Right atrium auricular region (tissue), 2 donors: ENCODE measurements at regions not wholly inside any gene's neighbourhood (a gene's known extent, or its start where the extent isn't known, plus 50 kb on each side); places are given as distances from the start of the nearest gene placed in this dataset.

Source experiments
- DNase-seq: peaks from one replicate; pipeline ENCODE4 v3.0.0-alpha.2; 2019; ENCODE audit warnings: low spot score
- H3K27ac ChIP-seq, 2 donors: fragments of 200-600 bp; sonication (generic); 1 replicate in 1 of 2; 2 replicates in 1 of 2; pipeline ENCODE4 v1.5.1; 2016 to 2019
- H3K27me3 ChIP-seq, 2 donors: fragments of 200-600 bp; sonication (generic); one replicate each; pipeline versions ENCODE4 v1.5.1 to v1.6.0; 2017 to 2019
- H3K36me3 ChIP-seq: fragments of 200-600 bp; sonication (generic); one replicate; pipeline ENCODE4 v1.5.1; 2016
- H3K4me1 ChIP-seq, 2 donors: fragments of 200-600 bp; sonication (generic); one replicate each; pipeline versions ENCODE4 v1.5.1 to v1.6.0; 2017 to 2019
- H3K4me3 ChIP-seq, 2 donors: fragments of 200-600 bp; sonication (generic); 1 replicate in 1 of 2; 2 replicates in 1 of 2; pipeline ENCODE4 v1.5.1; 2017 to 2019; ENCODE audit warnings: mild to moderate bottlenecking in 1 of 2, moderate library complexity in 1 of 2
- H3K9me3 ChIP-seq, 2 donors: fragments of 200-600 bp; sonication (generic); one replicate each; pipeline ENCODE4 v1.5.1; 2019
- CTCF ChIP-seq, 2 donors: fragments of 200-600 bp; sonication (generic); IDR thresholded peaks; one replicate each; pipeline ENCODE4 v1.5.1; 2019; ENCODE audit warnings: antibody characterized with exemption in 2 of 2

GRCh38 chr13:26910754-26911465 is 150.3 kb upstream of the GPR12 start:
- no peak for DNase-seq
- Histone ChIP-seq H3K27me3 (no peaks in the 10 kb centered on the region), H3K36me3 (no peaks in the 10 kb centered on the region), H3K27ac (no peak overlapping the region), H3K4me1 (no peaks in the 10 kb centered on the region), H3K4me3 (no peak overlapping the region), H3K9me3 (no peaks in the 10 kb centered on the region)
- no peak for TF ChIP-seq CTCF (IDR thresholded peaks at IDR 0.05)

- Histone ChIP-seq H3K4me3 (no peak overlapping the region), H3K27me3 (no peaks in the 10 kb centered on the region), H3K36me3 (no peaks in the 10 kb centered on the region), H3K27ac (no peak overlapping the region), H3K9me3 (no peaks in the 10 kb centered on the region), H3K4me1 (no peaks in the 10 kb centered on the region)
- DNase-seq = no peak
- no peak for TF ChIP-seq CTCF (IDR thresholded peaks at IDR 0.05)
These were observed 148.9 kb upstream of the GPR12 start for GRCh38 chr13:26909477-26909876.

- DNase-seq = no peak
- Histone ChIP-seq H3K36me3 (no peaks in the 10 kb centered on the region), H3K27me3 (no peaks in the 10 kb centered on the region), H3K4me3 (no peak overlapping the region), H3K9me3 (no peaks in the 10 kb centered on the region), H3K27ac (no peak overlapping the region), H3K4me1 (no peaks in the 10 kb centered on the region)
- no peak for TF ChIP-seq CTCF (IDR thresholded peaks at IDR 0.05)
These were observed 147.5 kb upstream of the GPR12 start for GRCh38 chr13:26908126-26908525.

- no peaks in the 10 kb centered on the region for H3K4me1 ChIP-seq
- no peaks in the 10 kb centered on the region for H3K36me3 ChIP-seq
- no peak for TF ChIP-seq CTCF (IDR thresholded peaks at IDR 0.05)
- peak; percentile 42 for DNase-seq
- H3K27ac ChIP-seq = no peak overlapping the region
- no peaks in the 10 kb centered on the region for H3K9me3 ChIP-seq
- no peaks in the 10 kb centered on the region for H3K27me3 ChIP-seq
- H3K4me3 ChIP-seq = no peak overlapping the region
These were observed 138.6 kb upstream of the GPR12 start for GRCh38 chr13:26899202-26899601.

- H3K36me3 ChIP-seq = no peaks in the 10 kb centered on the region
- H3K4me1 ChIP-seq = no peaks in the 10 kb centered on the region
- no peak overlapping the region for H3K27ac ChIP-seq
- TF ChIP-seq CTCF (IDR thresholded peaks at IDR 0.05) = no peak
- no peaks in the 10 kb centered on the region for H3K9me3 ChIP-seq
- H3K4me3 ChIP-seq = no peak overlapping the region
- peak; percentile 48 for DNase-seq
- no peaks in the 10 kb centered on the region for H3K27me3 ChIP-seq
These were observed 137.3 kb upstream of the GPR12 start for GRCh38 chr13:26897706-26898550.
